Inferior parietal cortex (tissue), 1 donor: ENCODE measurements at regions not wholly inside any gene's neighbourhood (a gene's known extent, or its start where the extent isn't known, plus 50 kb on each side); places are given as distances from the start of the nearest gene placed in this dataset.

Experiments used
- DNase-seq: peaks from one replicate; pipeline ENCODE4 v3.0.0-alpha.2; 2016; ENCODE audit errors: extremely low spot score

DNA sequence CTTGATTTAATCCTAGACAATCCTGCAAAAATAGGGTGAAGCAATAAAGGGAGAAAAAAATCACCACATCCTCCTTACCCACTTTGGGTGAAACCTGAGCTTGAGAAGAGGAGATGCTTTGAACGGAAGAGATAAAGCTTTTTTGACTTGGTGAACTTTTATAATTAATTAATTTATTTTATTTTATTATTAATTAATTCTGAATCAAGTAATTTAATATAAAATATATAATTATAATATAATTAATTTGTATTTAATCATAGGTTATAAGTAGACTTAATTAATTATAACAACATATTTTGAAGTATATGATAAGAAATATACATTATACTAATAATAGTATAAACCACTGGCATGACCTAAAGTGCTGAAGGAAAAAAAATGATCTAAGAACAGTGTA, 2164.8 kb downstream of the LRRC4C start:
- no peak for DNase-seq

DNA sequence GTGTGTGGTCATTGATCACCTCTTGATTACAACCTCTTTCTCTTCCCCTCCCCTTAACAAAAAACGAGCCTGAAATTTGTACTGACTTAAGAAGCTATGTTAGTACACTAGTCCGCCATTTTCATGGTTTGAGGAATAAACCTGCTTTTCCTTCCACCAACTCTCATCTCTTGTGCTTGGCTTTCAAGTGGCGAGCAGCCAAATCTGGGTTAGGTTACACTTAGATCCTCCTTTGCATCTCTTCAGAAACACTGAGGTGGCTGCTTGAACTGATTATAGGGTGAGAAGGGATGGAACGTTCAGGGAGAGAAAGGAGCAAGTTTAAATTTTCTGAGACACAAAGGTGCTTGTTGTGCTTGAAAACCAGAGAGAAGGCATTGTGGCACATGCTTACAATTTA, 2171.4 kb downstream of the LRRC4C start:
- DNase-seq, result no peak

DNA sequence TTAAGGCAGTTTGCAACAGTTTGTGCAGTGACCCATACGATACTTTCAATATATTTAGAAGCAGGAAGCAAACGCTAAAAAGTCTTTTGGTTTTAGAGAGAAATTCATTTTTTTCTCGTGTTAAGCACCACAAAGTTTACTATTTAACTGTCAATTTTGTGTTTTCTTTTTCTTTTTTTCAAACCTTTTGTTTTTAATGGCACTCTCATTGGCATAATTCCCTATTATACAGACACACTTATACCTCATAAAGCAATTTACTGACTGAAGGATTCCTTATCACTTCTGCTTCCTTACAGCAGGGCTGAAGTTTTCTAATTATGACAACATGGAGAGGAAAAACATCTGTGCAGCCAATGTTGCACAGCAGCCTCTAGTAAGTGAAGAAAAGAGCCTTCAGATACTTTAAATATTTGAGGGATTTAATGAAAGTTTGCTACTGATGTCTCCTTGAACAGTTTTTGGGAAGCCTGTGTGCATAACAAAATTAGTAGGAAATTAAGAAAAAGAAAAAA, 2191.2 kb downstream of the LRRC4C start:
- DNase-seq, result no peak

DNA sequence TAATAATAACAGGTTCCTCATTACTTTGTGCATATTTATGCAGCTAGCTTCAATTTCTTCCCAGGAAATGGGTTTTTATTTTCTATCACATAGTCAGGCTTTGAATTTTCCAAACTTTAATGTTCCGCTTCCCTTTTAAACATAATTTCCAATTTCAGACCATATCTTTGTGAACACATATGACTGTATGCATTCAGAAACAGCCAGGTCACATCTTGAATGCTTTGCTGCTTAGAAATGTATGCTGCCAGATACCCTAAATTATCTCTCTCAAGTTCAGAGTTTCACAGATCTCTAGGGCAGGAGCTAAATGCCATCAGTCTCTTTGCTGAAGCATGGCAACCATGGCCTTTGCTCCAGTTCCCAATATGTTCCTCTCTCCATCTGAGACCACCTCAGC, 2203.8 kb downstream of the LRRC4C start:
- DNase-seq, result no peak

DNA sequence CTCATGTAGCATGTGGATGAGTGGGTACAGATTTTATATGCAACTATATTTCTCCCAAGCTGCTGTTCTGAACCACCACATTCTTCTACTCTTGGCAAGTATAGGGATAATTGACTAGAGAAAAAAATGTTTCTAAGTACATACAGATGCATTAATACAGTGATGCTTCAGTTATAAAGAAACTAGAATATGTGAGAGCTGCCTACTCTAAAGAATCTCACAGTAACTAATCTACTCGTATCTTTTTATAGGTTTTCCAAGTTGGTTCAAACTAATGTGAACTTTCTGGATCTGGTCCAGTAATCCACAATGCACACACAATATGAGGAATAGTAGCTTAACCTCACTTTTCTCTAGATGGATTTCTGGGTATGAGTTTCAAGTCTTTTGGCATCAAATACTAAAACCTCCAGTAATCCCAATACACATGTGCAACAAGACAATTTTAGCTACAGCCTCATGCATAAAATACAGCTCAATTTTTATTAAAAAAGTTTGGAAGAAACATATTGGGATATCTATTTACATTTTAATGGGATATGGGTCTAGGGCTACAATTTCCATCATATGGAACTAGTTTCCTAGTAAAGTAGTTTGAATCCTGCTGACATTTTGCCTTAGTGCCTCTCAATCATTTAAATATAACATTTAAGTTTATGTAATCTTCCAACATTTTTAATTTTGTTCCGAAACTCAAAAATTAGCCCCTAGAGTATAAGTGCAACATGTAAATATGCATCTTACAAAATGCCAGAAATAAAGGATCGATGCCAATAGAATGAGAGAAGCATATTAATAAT, 2209.7 kb downstream of the LRRC4C start:
- DNase-seq, result no peak

DNA sequence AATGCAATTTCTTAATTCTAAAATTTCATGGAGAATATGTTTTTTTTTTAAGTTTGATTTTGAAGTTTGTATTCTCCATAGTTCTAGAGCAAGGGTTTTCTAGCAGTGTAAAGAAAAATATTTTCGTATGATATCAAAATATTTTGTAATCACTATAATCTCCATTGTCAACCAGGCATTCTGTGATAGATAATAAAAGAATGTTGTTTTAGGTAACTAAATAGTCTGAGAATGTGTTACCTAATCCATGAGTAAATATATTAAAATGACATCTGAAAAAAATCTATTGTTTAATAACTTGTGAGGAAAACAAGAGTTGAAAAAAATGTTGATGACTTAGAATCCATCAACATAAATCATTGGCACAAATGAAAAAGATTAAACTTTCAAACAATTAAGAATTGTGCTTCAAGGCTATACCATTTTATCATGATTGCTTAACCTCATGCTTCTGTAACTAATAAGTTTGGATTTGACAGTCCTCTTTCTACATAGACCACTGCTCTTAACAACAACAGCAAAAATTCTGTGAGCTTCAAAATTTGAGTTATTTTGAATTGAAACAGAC, 2211.8 kb downstream of the LRRC4C start:
- no peak for DNase-seq

DNA sequence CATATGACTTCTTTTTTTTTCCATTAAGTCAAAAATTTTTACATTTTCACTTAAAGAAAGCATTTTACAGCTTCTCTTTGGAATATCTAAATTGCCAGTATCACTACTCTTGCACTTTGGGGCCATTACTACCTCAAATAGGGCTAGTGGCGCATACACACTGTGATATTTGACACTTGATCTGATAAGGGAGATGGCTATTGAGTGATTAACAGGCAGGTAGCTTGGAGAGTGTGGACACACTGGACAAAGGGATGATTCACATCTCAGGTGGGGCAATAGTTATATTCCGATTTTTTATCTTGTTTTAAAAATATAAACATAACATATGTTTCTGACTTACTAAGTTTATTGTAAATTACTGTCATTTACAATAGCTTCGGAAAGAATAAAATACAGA, 2219.9 kb downstream of the LRRC4C start:
- DNase-seq, result no peak

DNA sequence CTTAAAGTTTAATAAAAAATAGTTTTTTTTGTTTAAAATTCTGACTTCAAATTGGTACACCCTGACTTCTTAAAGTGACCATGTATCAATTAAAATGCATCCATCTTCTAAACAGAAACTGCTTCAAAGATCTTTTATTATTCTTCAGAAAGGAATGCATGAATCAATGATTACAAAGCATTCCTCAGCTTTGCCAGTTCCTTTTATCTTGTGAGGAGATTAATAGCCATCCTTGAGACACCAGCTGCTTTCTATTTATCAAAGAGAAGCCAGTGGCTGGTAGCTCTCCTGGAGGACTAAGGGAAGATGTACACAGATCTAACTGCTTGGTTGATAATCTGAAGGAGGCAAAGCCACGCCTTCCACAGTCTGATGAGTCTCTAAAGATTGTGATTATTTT, 2222.5 kb downstream of the LRRC4C start:
- no peak for DNase-seq

DNA sequence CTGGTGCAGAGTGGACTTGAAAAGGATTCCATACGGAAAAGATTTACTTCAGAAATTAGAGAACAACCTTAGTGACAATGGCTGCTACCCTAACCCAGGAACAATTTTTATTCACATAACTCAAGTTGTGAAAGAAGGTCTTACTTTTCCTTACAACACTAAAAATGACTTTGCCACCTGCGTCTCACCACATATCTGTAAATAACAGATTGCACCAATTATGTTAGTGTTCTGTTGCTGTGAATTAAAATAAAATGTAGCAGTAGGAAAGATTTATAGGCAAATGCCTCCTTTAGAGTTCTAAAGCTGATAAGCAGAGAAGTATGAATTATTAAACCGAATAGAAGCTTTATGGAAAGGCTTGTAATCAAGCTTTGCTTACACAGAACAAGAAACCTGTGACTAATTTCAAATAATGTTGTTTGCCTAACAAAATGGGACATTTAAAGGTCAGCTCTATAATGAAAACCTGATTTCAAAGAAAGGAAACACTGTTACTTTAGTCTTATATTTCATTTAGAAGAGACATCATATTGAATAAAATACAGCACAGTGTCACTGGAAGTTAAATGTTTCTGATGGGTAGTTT, 2237.8 kb downstream of the LRRC4C start:
- no peak for DNase-seq

DNA sequence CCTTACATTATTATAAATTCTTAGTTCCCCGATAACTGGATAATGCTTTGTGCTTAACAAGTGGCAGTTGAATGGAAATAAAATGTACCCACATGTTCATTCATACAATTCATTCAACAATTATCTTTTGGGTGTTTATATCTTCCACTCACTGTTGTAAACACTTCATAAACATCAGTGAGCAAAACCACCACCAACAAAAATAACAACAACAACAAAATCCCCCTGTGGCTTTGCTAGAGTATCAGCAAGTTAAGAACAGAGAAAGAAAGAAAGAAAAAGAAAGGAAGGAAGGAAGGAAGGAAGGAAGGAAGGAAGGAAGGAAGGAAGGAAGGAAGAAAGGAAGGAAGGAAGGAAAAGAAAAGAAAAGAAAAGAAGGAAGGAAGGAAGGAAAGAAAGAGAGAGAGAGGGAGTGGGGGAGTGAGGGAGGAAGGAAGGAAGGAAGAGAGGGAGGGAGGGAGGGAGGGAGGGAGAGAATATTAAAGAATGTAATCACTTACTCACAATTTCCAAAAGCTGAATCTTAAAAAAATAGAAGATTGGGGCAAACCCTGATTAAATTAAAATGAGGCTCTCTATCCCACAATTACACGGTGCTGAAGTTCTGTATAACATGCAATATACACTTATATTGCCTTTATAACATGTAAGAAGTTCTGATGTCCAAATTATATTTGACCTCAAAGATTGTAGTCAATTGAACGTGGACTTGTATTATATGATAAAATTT, 2238.8 kb downstream of the LRRC4C start:
- DNase-seq, result no peak

DNA sequence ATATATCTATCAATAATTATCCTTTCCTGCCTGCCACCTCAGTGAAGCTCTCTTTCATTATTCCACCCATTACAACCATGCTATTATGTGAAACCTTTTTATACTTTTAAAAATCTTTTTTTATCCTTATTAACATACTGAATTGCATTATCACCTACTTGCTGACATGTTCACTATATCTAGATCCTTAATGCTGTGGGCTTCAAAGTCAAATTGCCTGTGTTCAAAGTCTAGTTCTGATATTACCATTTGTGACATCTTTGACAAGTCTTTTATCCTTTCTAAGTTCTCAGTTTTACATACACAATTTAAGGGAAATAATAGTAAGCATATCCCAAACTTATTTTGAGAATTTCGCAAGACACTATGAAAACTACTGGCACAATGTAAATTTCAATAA, 2239.4 kb downstream of the LRRC4C start:
- DNase-seq, result no peak

DNA sequence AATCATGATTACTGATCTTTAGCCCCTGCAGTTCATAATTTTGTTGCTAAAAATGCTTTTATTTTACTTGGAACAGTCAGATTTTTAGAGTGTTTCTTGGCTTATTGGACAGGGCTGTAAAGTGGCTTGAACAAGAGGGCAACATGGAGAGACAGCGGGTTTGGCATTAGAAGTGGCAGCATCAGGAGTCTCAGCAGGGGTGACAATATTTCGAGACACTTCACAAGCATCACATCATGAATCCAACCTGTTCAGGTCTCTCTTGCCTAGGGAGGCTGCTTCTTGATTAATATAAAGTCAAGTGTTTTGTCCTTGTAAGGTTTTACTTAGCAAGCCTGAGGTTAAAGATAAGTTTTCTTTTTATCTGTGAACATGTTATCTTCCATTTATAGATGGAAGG, 2249.5 kb downstream of the LRRC4C start:
- DNase-seq, result no peak

DNA sequence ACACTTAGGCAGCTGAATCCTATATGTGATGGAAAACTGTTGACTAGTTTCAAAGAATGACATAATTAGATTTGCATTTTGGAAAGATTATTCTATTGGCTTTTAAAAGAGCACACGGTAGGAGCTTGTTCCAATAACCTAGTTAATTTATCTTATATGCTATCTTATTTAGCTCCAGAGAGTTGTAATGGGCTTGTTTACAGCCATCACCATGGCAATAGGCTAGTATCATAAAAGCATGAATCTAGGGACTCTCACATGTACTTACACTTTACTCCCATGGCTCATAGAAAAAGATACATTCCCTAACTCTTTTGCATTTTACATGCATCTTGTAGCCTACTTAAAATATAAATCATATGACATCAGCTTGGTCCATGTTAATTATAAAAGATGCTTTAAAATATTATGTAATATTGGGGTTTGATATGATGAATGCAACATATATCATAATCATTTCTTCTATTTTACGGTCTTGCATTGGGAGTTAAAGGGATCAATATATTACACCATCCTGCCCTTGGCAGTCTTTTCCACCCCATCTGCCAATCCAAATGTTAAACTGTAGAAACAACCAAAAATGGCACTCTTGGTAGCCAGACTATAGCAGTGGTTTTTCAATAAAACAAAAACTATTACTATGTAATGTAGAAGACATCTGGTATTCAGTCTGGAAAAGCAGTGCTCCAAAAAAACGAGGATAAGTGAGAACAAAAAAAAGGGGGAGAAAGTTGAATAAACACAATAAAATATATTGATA, 2254.0 kb downstream of the LRRC4C start:
- no peak for DNase-seq

DNA sequence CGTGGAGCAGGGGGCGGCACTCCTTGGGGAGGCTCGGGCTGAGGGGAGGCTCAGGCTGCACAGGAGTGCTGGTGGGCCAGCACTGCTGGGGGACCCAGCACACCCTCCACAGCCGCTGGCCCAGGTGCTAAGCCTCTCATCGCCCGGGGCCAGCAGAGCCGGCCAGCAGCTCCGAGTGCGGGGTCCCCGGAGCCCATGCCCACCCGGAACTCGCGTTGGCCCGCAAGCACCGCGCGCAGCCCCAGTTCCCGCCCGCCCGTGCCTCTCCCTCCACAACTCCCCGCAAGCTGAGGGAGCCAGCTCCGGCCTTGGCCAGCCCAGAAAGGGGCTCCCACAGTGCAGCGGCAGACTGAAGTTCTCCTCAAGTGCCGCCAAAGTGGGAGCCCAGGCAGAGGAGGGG, 2266.8 kb downstream of the LRRC4C start:
- DNase-seq, result no peak

DNA sequence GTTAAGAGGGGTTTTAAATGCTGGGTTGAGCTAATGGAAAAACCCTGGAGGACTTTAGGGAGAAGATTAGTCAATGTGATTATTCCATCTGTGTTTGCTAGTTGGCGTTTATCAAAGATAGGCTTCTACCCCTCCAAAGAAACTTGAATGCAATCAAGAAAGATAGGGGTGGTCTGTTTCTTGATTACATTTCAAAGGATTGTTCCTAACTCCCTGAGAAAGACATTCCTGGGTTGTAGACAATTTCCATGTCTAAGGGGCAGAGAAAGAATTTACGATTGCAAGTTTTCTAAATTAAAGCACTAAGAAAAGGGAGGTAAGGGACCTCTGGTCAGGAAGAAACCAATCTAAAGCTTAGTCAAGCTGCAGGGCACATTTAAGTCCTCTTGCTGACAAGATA, 2268.7 kb downstream of the LRRC4C start:
- DNase-seq, result no peak

DNA sequence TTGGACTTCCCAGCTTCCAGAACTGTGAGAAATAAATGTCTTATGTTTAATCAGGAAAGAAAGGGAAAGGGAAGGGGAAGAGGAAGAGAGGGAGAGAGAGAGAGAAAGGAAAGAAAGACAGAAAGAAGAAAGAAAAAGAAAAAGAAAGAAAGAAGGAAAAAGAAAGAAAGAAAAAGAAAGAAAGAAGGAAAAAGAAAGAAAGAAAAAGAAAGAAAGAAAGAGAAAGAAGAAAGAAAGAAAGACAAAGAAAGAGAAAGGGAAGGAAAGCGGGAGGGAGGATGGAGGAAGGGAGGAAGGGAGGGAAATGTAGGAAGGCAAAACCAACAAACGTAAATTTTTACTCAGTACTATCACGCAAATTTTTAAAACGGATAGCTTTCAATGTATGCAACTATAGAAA, 2281.8 kb downstream of the LRRC4C start:
- no peak for DNase-seq

DNA sequence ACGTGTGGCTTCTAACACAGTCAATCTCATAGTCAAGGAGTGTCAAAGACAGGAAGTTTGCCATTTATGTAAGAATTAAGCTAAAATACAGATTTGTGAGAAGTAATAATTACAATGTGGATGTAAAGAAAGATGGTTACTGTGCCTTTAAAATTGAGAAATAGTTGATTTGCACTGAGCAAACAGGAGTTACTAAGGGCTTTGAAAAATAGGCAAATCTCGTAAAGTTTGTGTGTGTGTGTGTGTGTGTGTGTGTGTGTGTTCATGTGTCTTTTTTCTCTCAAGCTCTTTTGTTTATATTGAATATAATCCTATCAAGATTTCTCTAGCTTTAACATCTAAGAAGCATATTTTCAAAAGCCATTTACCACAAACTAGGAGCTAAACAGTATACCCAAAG, 2284.5 kb downstream of the LRRC4C start:
- no peak for DNase-seq

DNA sequence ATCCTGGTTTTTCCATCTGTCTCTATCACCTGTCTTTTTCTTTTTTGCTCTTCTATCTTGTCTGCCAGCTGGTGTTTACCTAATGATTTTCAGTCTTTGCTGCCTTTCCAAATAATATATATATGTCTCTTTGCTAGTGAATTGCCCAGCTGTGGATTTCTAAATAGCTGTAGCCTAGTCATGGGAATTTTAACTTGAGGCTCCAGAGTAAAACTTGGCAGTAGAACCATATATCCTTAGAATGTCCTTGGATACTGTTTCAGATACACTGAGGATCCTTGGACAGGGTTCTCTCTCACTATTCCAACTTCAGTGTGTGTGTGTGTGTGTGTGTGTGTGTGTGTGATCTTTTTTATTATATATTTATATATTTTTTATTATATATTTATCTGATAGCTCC, 2285.3 kb downstream of the LRRC4C start:
- no peak for DNase-seq

DNA sequence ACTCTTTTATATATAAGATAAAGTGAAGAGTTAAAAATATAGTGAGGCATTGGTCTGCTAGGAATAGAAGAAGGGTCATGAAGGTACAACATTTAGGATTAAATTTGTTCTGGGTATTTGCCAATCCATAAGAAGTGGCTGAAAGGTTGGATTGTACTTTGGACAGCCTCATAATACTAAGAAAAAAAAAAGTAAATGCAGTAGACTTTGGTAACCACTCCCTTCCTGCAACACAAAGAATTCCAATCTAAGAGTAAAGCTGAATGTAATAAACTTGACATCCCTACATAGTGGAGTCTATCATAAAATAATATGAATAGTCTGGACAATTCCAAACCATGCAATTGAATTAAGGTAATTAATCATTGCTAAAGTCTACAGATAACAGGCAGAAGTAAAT, 2294.4 kb downstream of the LRRC4C start:
- DNase-seq, result no peak

DNA sequence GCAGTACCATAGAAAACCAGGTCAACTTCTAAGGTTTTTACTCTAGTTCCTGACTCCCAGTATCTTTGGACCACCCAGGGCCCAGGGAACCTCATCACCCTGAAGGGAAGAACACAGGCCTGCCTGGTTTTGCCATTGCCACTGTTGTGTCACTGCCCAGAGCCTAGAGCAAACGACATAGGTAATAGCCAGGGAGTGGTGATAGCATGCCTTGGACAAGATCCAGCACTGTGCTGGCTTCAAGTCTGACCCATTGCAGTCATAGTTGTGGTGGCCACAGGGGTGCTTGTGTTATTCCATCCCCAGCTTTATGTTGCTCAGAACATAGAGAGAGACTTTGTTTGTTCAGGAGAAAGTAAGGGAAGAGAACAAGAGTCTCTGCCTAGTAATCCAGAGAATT, 2310.2 kb downstream of the LRRC4C start:
- no peak for DNase-seq

DNA sequence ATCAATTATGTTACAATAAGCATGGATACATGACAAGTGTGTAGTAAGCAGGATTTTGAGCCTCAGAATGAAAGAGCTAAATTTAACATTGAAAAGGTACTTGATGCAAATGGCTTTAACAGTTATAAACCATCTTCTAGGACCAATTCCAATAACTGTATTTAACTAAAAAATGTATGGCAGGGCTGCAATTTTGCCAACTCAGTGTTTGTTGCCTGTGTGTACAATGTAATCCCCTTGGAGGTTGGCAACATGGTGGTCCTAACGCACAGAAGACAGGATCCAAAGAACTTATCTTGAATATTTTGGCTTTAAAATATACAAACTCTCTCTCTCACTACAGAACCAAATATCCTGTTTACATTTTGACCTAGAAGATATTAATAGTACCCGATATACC, 2314.1 kb downstream of the LRRC4C start:
- DNase-seq, result no peak
